Stomach (tissue), 8 donors: ENCODE measurements at regions not wholly inside any gene's neighbourhood (a gene's known extent, or its start where the extent isn't known, plus 50 kb on each side); places are given as distances from the start of the nearest gene placed in this dataset.
A peak's percentile ranks its signal among the peaks of the same experiment; 100 is the strongest.

ENCODE experiments used
- DNase-seq, 2 donors: peaks; one replicate each; pipeline versions ENCODE4 v3.0.0 to v3.0.0-alpha.2; 2013 to 2019
- H3K27ac ChIP-seq, 5 donors: fragments of 200-600 bp in 4 of 5; sonication (generic) in 4 of 5; one replicate each; pipeline ENCODE4 v1.5.1; 2013 to 2019; ENCODE audit warnings: mild to moderate bottlenecking in 1 of 5, moderate library complexity in 1 of 5
- H3K27me3 ChIP-seq, 3 donors: fragments of 200-600 bp; sonication (generic); one replicate each; pipeline ENCODE4 v1.5.1; 2017 to 2019; ENCODE audit warnings: mixed run types in 1 of 3
- H3K36me3 ChIP-seq, 4 donors: fragments of 200-600 bp; sonication (generic); 1 replicate in 3 of 4; 2 replicates in 1 of 4; pipeline ENCODE4 v1.5.1; 2016 to 2019
- H3K4me1 ChIP-seq, 4 donors: fragments of 200-600 bp; sonication (generic); one replicate each; pipeline ENCODE4 v1.5.1; 2016 to 2019
- H3K4me3 ChIP-seq, 4 donors: fragments of 200-600 bp; sonication (generic) in 3 of 4; one replicate each; pipeline ENCODE4 v1.5.1; 2016 to 2019; ENCODE audit warnings: mild to moderate bottlenecking in 1 of 4
- H3K9me3 ChIP-seq, 4 donors: fragments of 200-600 bp; sonication (generic); one replicate each; pipeline ENCODE4 v1.5.1; 2016 to 2019
- CTCF ChIP-seq, 7 experiments: fragments of 450-650 bp in 4 of 7; fragments of 200-600 bp in 3 of 7; sonication (generic) in 3 of 7; IDR thresholded peaks; one replicate each; pipeline ENCODE4 v1.5.1; 2016 to 2019; ENCODE audit warnings: antibody characterized with exemption in 7 of 7, control low read depth in 2 of 7, mild to moderate bottlenecking in 1 of 7
- EP300 ChIP-seq: sonication (generic); formaldehyde crosslinking; IDR thresholded peaks from one replicate; pipeline ENCODE4 v1.6.1; 2017; ENCODE audit warnings: antibody characterized with exemption
- POLR2A ChIP-seq, 4 donors: fragments of 450-650 bp; IDR thresholded peaks; one replicate each; pipeline ENCODE4 v1.6.1; 2016; ENCODE audit warnings: antibody characterized with exemption in 4 of 4, control low read depth in 2 of 4, mild to moderate bottlenecking in 1 of 4, moderate library complexity in 1 of 4
- POLR2AphosphoS5 ChIP-seq, 3 donors: sonication (generic); formaldehyde crosslinking; IDR thresholded peaks; one replicate each; pipeline ENCODE4 v1.6.1; 2016; ENCODE audit warnings: antibody characterized with exemption in 3 of 3
- WGBS, 5 donors: extraction: QIAGEN DNeasy Blood & Tissue Kit in 3 of 5; methylation state at CpG; one replicate each; pipeline versions ENCODE4 v1.1.5 to v1.1.7; 2013 to 2018; 5-methylcytosine and 5-hydroxymethylcytosine counted together
- intact Hi-C: fragments of 100-400 bp; cut with DNase I; formaldehyde crosslinking; loops from one replicate; pipeline ENCODE4 v1.15.1; 2023; ENCODE audit warnings: low total_unique reads
- donor health status: healthy with polysubstance abuse.
- donor health status: Bipolar disorder and iron deficiency.
- donor health status: healthy.

- TF ChIP-seq CTCF (IDR thresholded peaks at IDR 0.05) (no peak), POLR2AphosphoS5 (IDR thresholded peaks at IDR 0.05) (no peak), POLR2A (IDR thresholded peaks at IDR 0.05) (no peak), EP300 (no peak)
- 83 to 88% (median 86%) methylated on average over 4 of the region's 4 CpGs for WGBS, 5 donors
- no peaks in the 10 kb centered on the region for H3K4me1 ChIP-seq
- intact Hi-C loops = no loop called here
- peaks cover 0 to 23% (median 14%) of the 10 kb centered on the region in 4 donors for H3K9me3 ChIP-seq
- H3K4me3 ChIP-seq = no peak overlapping the region
- no peaks in the 10 kb centered on the region for H3K36me3 ChIP-seq
- DNase-seq = peak in 1 of 2 donors; percentile 4
- no peak overlapping the region for H3K27ac ChIP-seq
- no peaks in the 10 kb centered on the region for H3K27me3 ChIP-seq
Measured at GRCh38 chr4:98199247-98199646, 56.0 kb upstream of the STPG2 start.

- intact Hi-C loops = no loop called here
- 91 to 98% (median 95%) methylated on average over 7 of the region's 7 CpGs for WGBS, 5 donors
Measured at GRCh38 chr4:98195005-98195404, 51.7 kb upstream of the STPG2 start.

GRCh38 chr4:98193459-98194105 is 50.3 kb upstream of the STPG2 start:
- Histone ChIP-seq H3K27ac (no peak overlapping the region), H3K4me3 (no peak overlapping the region), H3K9me3 (peaks cover 10 to 53% (median 32%) of the 10 kb centered on the region in 4 donors), H3K36me3 (no peaks in the 10 kb centered on the region), H3K27me3 (no peaks in the 10 kb centered on the region), H3K4me1 (no peaks in the 10 kb centered on the region)
- TF ChIP-seq POLR2A (IDR thresholded peaks at IDR 0.05) (no peak), CTCF (IDR thresholded peaks at IDR 0.05) (no peak), EP300 (no peak), POLR2AphosphoS5 (IDR thresholded peaks at IDR 0.05) (no peak)
- no peak for DNase-seq
- intact Hi-C loops = no loop called here
- whole genome bisulfite sequencing, 5 donors = 74 to 80% (median 79%) methylated on average over 8 of the region's 8 CpGs

More at GRCh38 chr4:98195005-98195404, 51.7 kb upstream of the STPG2 start:
- Histone ChIP-seq H3K27me3 (no peaks in the 10 kb centered on the region), H3K27ac (no peak overlapping the region), H3K4me3 (no peak overlapping the region), H3K36me3 (no peaks in the 10 kb centered on the region), H3K9me3 (peaks cover 10 to 53% (median 31%) of the 10 kb centered on the region in 4 donors), H3K4me1 (no peaks in the 10 kb centered on the region)
- TF ChIP-seq CTCF (IDR thresholded peaks at IDR 0.05) (no peak), POLR2AphosphoS5 (IDR thresholded peaks at IDR 0.05) (no peak), POLR2A (IDR thresholded peaks at IDR 0.05) (no peak), EP300 (no peak)
- DNase-seq = no peak
